Activated naive CD4-positive, alpha-beta T cell treated with anti-CD3 and anti-CD28 coated beads for 36 hours (primary cell): ENCODE measurements at regions not wholly inside any gene's neighbourhood (a gene's known extent, or its start where the extent isn't known, plus 50 kb on each side); places are given as distances from the start of the nearest gene placed in this dataset.
"Not testable (repeated sequence)": the region's sequence is repeated elsewhere in the genome, so short reads cannot be mapped to it uniquely, and the experiment has no call there.

ENCODE experiments used
- CTCF ChIA-PET: fragments of 350-600 bp; sonication (Branson Sonifier 250); formaldehyde crosslinking; loops from one replicate; lab custom pipeline; 2021; ENCODE audit warnings: antibody characterized with exemption; lab: Charles Lee
- DNase-seq: peaks from one replicate; pipeline ENCODE4 v3.0.0-alpha.2; 2020
- H3K27ac Mint-ChIP-seq: one replicate; pipeline ENCODE4 v1.8.0; 2021; ENCODE audit warnings: mild to moderate bottlenecking, mixed read lengths
- H3K27me3 Mint-ChIP-seq: one replicate; pipeline ENCODE4 v1.8.0; 2021; ENCODE audit warnings: low read depth, mixed read lengths
- H3K36me3 Mint-ChIP-seq: one replicate; pipeline ENCODE4 v1.8.0; 2021; ENCODE audit warnings: low read depth, mixed read lengths
- H3K4me1 Mint-ChIP-seq: one replicate; pipeline ENCODE4 v1.8.0; 2021; ENCODE audit warnings: low read depth, mixed read lengths
- H3K4me3 Mint-ChIP-seq: one replicate; pipeline ENCODE4 v1.8.0; 2021; ENCODE audit warnings: mild to moderate bottlenecking, moderate library complexity, mixed read lengths
- H3K9me3 Mint-ChIP-seq: one replicate; pipeline ENCODE4 v1.8.0; 2021; ENCODE audit warnings: mixed read lengths
- intact Hi-C: fragments of 100-400 bp; cut with micrococcal nuclease; formaldehyde crosslinking; loops from one replicate; pipeline ENCODE4 v1.15.1; 2023

- Mint-ChIP-seq H3K4me3 (no peak overlapping the region), H3K27ac (no peak overlapping the region), H3K4me1 (no peaks in the 10 kb centered on the region), H3K36me3 (no peaks in the 10 kb centered on the region), H3K27me3 (no peaks in the 10 kb centered on the region), H3K9me3 (no peaks in the 10 kb centered on the region)
- intact Hi-C loops, result no loop called here
- DNase-seq, result no peak
- CTCF ChIA-PET, result no interaction called here
Measured at GRCh38 chr2:146981921-146982320, 862.9 kb upstream of the ACVR2A start.

- Mint-ChIP-seq H3K9me3 (no peaks in the 10 kb centered on the region), H3K4me3 (no peak overlapping the region), H3K4me1 (no peaks in the 10 kb centered on the region), H3K36me3 (no peaks in the 10 kb centered on the region), H3K27ac (no peak overlapping the region), H3K27me3 (no peaks in the 10 kb centered on the region)
- intact Hi-C loops, result no loop called here
- CTCF ChIA-PET, result no interaction called here
- DNase-seq, result no peak
Measured at GRCh38 chr2:146979746-146980145, 865.1 kb upstream of the ACVR2A start.

- H3K9me3 Mint-ChIP-seq, result no peaks in the 10 kb centered on the region
- no peaks in the 10 kb centered on the region for H3K27me3 Mint-ChIP-seq
- no peak for DNase-seq
- no peak overlapping the region for H3K27ac Mint-ChIP-seq
- H3K36me3 Mint-ChIP-seq, result no peaks in the 10 kb centered on the region
- no peak overlapping the region for H3K4me3 Mint-ChIP-seq
- no peaks in the 10 kb centered on the region for H3K4me1 Mint-ChIP-seq
- CTCF ChIA-PET, result interaction anchor here (0.7 kb wide), 1 partner anchor 58 kb away, joined by 5 read pairs; no protein-coding TSS in a partner anchor
- intact Hi-C loops, result no loop called here
Measured at GRCh38 chr2:146978577-146979555, 866.0 kb upstream of the ACVR2A start.

GRCh38 chr2:146970981-146971380 is 873.8 kb upstream of the ACVR2A start:
- H3K36me3 Mint-ChIP-seq, CTCF ChIA-PET, H3K4me1 Mint-ChIP-seq, H3K27ac Mint-ChIP-seq, intact Hi-C loops, H3K27me3 Mint-ChIP-seq, H3K4me3 Mint-ChIP-seq, H3K9me3 Mint-ChIP-seq, DNase-seq: not testable (repeated sequence)

GRCh38 chr2:146969703-146970102 is 875.1 kb upstream of the ACVR2A start:
- intact Hi-C loops, H3K27ac Mint-ChIP-seq, H3K4me1 Mint-ChIP-seq, DNase-seq, CTCF ChIA-PET, H3K4me3 Mint-ChIP-seq, H3K9me3 Mint-ChIP-seq, H3K36me3 Mint-ChIP-seq, H3K27me3 Mint-ChIP-seq: not testable (repeated sequence)

GRCh38 chr2:146964494-146964893 is 880.3 kb upstream of the ACVR2A start:
- intact Hi-C loops, result no loop called here
- no peak overlapping the region for H3K27ac Mint-ChIP-seq
- DNase-seq, result no peak
- no peaks in the 10 kb centered on the region for H3K4me1 Mint-ChIP-seq
- CTCF ChIA-PET, result no interaction called here
- H3K27me3 Mint-ChIP-seq, result peaks cover 5% of the 10 kb centered on the region
- no peaks in the 10 kb centered on the region for H3K9me3 Mint-ChIP-seq
- no peaks in the 10 kb centered on the region for H3K36me3 Mint-ChIP-seq
- no peak overlapping the region for H3K4me3 Mint-ChIP-seq

- Mint-ChIP-seq H3K27ac (no peak overlapping the region), H3K36me3 (no peaks in the 10 kb centered on the region), H3K9me3 (no peaks in the 10 kb centered on the region), H3K27me3 (no peaks in the 10 kb centered on the region), H3K4me3 (no peak overlapping the region), H3K4me1 (no peaks in the 10 kb centered on the region)
- DNase-seq, result no peak
- intact Hi-C loops, result no loop called here
- CTCF ChIA-PET, result no interaction called here
Measured at GRCh38 chr2:146954544-146954943, 890.3 kb upstream of the ACVR2A start.

- Mint-ChIP-seq H3K36me3 (no peaks in the 10 kb centered on the region), H3K27ac (no peak overlapping the region), H3K9me3 (no peaks in the 10 kb centered on the region), H3K27me3 (no peaks in the 10 kb centered on the region), H3K4me1 (no peaks in the 10 kb centered on the region), H3K4me3 (no peak overlapping the region)
- CTCF ChIA-PET, result interaction anchor here (0.5 kb wide), 1 partner anchor 12 kb away, joined by 3 read pairs; no protein-coding TSS in a partner anchor
- intact Hi-C loops, result no loop called here
- DNase-seq, result no peak
Measured at GRCh38 chr2:146952696-146953095, 892.1 kb upstream of the ACVR2A start.

- H3K27me3 Mint-ChIP-seq, result no peaks in the 10 kb centered on the region
- CTCF ChIA-PET, result no interaction called here
- intact Hi-C loops, result no loop called here
- no peaks in the 10 kb centered on the region for H3K9me3 Mint-ChIP-seq
- no peak for DNase-seq
- no peak overlapping the region for H3K4me3 Mint-ChIP-seq
- H3K4me1 Mint-ChIP-seq, result no peaks in the 10 kb centered on the region
- no peaks in the 10 kb centered on the region for H3K36me3 Mint-ChIP-seq
- H3K27ac Mint-ChIP-seq, result no peak overlapping the region
Measured at GRCh38 chr2:146950911-146951310, 893.9 kb upstream of the ACVR2A start.

GRCh38 chr2:146950361-146950760 is 894.5 kb upstream of the ACVR2A start:
- Mint-ChIP-seq H3K27ac (no peak overlapping the region), H3K4me3 (no peak overlapping the region), H3K27me3 (no peaks in the 10 kb centered on the region), H3K9me3 (no peaks in the 10 kb centered on the region), H3K4me1 (no peaks in the 10 kb centered on the region), H3K36me3 (no peaks in the 10 kb centered on the region)
- no peak for DNase-seq
- intact Hi-C loops, result no loop called here
- CTCF ChIA-PET, result no interaction called here

GRCh38 chr2:146949400-146949799 is 895.4 kb upstream of the ACVR2A start:
- Mint-ChIP-seq H3K27me3 (peaks cover 1% of the 10 kb centered on the region), H3K36me3 (no peaks in the 10 kb centered on the region), H3K9me3 (no peaks in the 10 kb centered on the region), H3K4me1 (no peaks in the 10 kb centered on the region), H3K27ac (no peak overlapping the region), H3K4me3 (no peak overlapping the region)
- intact Hi-C loops, result no loop called here
- CTCF ChIA-PET, result interaction anchor here (0.6 kb wide), 1 partner anchor 9 kb away, joined by 3 read pairs; no protein-coding TSS in a partner anchor
- no peak for DNase-seq

GRCh38 chr2:146944601-146945000 is 900.2 kb upstream of the ACVR2A start:
- intact Hi-C loops, result no loop called here
- H3K4me3 Mint-ChIP-seq, result no peak overlapping the region

More at GRCh38 chr2:146944601-146945000, 900.2 kb upstream of the ACVR2A start:
- Mint-ChIP-seq H3K27ac (no peak overlapping the region), H3K9me3 (no peaks in the 10 kb centered on the region), H3K36me3 (no peaks in the 10 kb centered on the region), H3K4me1 (no peaks in the 10 kb centered on the region), H3K27me3 (peaks cover 15% of the 10 kb centered on the region)
- DNase-seq, result no peak
- CTCF ChIA-PET, result no interaction called here
